Neural cell (in vitro differentiated cells): ENCODE measurements at regions not wholly inside any gene's neighbourhood (a gene's known extent, or its start where the extent isn't known, plus 50 kb on each side); places are given as distances from the start of the nearest gene placed in this dataset.

Experiments used
- H2AFZ ChIP-seq: fragments of 200-600, 300-800 bp; sonication (generic), shearing (Covaris generic); 2 replicates; pipeline ENCODE4 v1.6.0; 2014; ENCODE audit warnings: low read depth, mild to moderate bottlenecking, antibody characterized with exemption, low read length, moderate library complexity
- H3F3A ChIP-seq: fragments of 200-600 bp; shearing (Covaris generic); 2 replicates; pipeline ENCODE4 v1.6.1; 2016; ENCODE audit warnings: mild to moderate bottlenecking, moderate library complexity, mixed read lengths, antibody characterized with exemption, low read length; ENCODE audit not compliant: insufficient read depth, poor library complexity, severe bottlenecking
- H3K27ac ChIP-seq: fragments of 200-600, 300-800 bp; sonication (generic), shearing (Covaris generic); 2 replicates; pipeline ENCODE4 v1.5.1; 2014; ENCODE audit warnings: mild to moderate bottlenecking, low read length, moderate library complexity
- H3K27me3 ChIP-seq: fragments of 300-800, 200-600 bp; sonication (generic), shearing (Covaris generic); 2 replicates; pipeline ENCODE4 v1.6.0; 2014; ENCODE audit warnings: mild to moderate bottlenecking, low read depth, low read length, moderate library complexity; ENCODE audit not compliant: insufficient read depth
- H3K36me3 ChIP-seq: fragments of 300-800, 200-600 bp; sonication (generic), shearing (Covaris generic); 2 replicates; pipeline ENCODE4 v1.5.1; 2014; ENCODE audit warnings: mild to moderate bottlenecking, antibody characterized with exemption, low read length, moderate library complexity; ENCODE audit not compliant: insufficient read depth
- H3K4me2 ChIP-seq: fragments of 300-800, 200-600 bp; sonication (generic), shearing (Covaris generic); 2 replicates; pipeline ENCODE4 v1.6.0; 2014; ENCODE audit warnings: mild to moderate bottlenecking, low read length
- H3K4me3 ChIP-seq: fragments of 300-800, 200-600 bp; sonication (generic), shearing (Covaris generic); 2 replicates; pipeline ENCODE4 v1.5.1; 2014; ENCODE audit warnings: mild to moderate bottlenecking, low read length, moderate library complexity
- H3K79me2 ChIP-seq: fragments of 200-600 bp; shearing (Covaris generic); replicated peaks from 2 replicates; pipeline ENCODE4 v1.6.0; 2014; ENCODE audit warnings: mild to moderate bottlenecking, low read length, moderate library complexity; ENCODE audit not compliant: insufficient read depth
- H3K9ac ChIP-seq: fragments of 300-800, 200-600 bp; sonication (generic), shearing (Covaris generic); 2 replicates; pipeline ENCODE4 v1.6.1; 2016; ENCODE audit warnings: mild to moderate bottlenecking, low read length, mixed read lengths
- H3K9me2 ChIP-seq: fragments of 200-600 bp; shearing (Covaris generic); 2 replicates; pipeline ENCODE4 v1.6.1; 2016; ENCODE audit warnings: mild to moderate bottlenecking, low read length, mixed read lengths; ENCODE audit not compliant: insufficient read depth
- H3K9me3 ChIP-seq: fragments of 200-600, 300-800 bp; sonication (generic), shearing (Covaris generic); 2 replicates; pipeline ENCODE4 v1.6.1; 2016; ENCODE audit warnings: mild to moderate bottlenecking, mixed run types, low read length, moderate library complexity, mixed read lengths
- H4K20me1 ChIP-seq: fragments of 200-600 bp; shearing (Covaris generic); 2 replicates; pipeline ENCODE4 v1.6.1; 2016; ENCODE audit warnings: mild to moderate bottlenecking, mixed run types; ENCODE audit not compliant: insufficient read depth
- EP300 ChIP-seq: fragments of 450-650 bp; conservative IDR thresholded peaks from 2 replicates; pipeline ENCODE4 v1.6.1; 2014; ENCODE audit warnings: antibody characterized with exemption, mild to moderate bottlenecking, moderate library complexity; ENCODE audit not compliant: poor library complexity, severe bottlenecking
- EZH2 ChIP-seq: fragments of 200-600, 300-800 bp; shearing (Covaris generic), sonication (generic); IDR thresholded peaks from 2 replicates; pipeline ENCODE4 v1.6.1; 2014; ENCODE audit warnings: antibody characterized with exemption, low read length, borderline replicate concordance, mild to moderate bottlenecking; ENCODE audit not compliant: insufficient read depth, poor library complexity, severe bottlenecking
- MXI1 ChIP-seq: fragments of 450-650 bp; conservative IDR thresholded peaks from 2 replicates; pipeline ENCODE4 v1.6.1; 2014; ENCODE audit warnings: antibody characterized with exemption, mild to moderate bottlenecking; ENCODE audit not compliant: poor library complexity, severe bottlenecking
- POLR2AphosphoS5 ChIP-seq: IDR thresholded peaks from 2 replicates; pipeline ENCODE4 v1.6.1; 2012
- RAD21 ChIP-seq: fragments of 450-650 bp; conservative IDR thresholded peaks from 2 replicates; pipeline ENCODE4 v1.6.1; 2014; ENCODE audit warnings: antibody characterized with exemption, mild to moderate bottlenecking, moderate library complexity
- REST ChIP-seq: IDR thresholded peaks from 2 replicates; pipeline ENCODE4 v1.6.1; 2012; ENCODE audit warnings: borderline replicate concordance
- SMC3 ChIP-seq: fragments of 450-650 bp; conservative IDR thresholded peaks from 2 replicates; pipeline ENCODE4 v1.6.1; 2014; ENCODE audit warnings: antibody characterized with exemption, mild to moderate bottlenecking, moderate library complexity; ENCODE audit not compliant: poor library complexity
- TAF1 ChIP-seq: IDR thresholded peaks from 2 replicates; pipeline ENCODE4 v1.6.1; 2012; ENCODE audit warnings: low read depth
- TF ChIP-seq, protein P1 (sequence below): fragments of 450-650 bp; IDR thresholded peaks from 2 replicates; pipeline ENCODE4 v1.5.1; 2014; ENCODE audit warnings: antibody characterized with exemption, mild to moderate bottlenecking, moderate library complexity; ENCODE audit not compliant: poor library complexity, severe bottlenecking

GRCh38 chr10:83492004-83492403, 647.3 kb upstream of the GHITM start:
- no peak overlapping the region for H3K4me3 ChIP-seq
- no peak overlapping the region for H3K9ac ChIP-seq
- H3K4me2 ChIP-seq, result no peak overlapping the region
- no peaks in the 10 kb centered on the region for H3F3A ChIP-seq
- no peaks in the 10 kb centered on the region for H3K9me3 ChIP-seq
- no peaks in the 10 kb centered on the region for H4K20me1 ChIP-seq
- H3K27ac ChIP-seq, result no peak overlapping the region
- no peak for TF ChIP-seq EP300
- no peak for TF ChIP-seq TAF1
- no peak for TF ChIP-seq RAD21
- TF ChIP-seq MXI1, result no peak
- TF ChIP-seq EZH2, result no peak
- no peak for TF ChIP-seq SMC3
- TF ChIP-seq, protein P1, sequence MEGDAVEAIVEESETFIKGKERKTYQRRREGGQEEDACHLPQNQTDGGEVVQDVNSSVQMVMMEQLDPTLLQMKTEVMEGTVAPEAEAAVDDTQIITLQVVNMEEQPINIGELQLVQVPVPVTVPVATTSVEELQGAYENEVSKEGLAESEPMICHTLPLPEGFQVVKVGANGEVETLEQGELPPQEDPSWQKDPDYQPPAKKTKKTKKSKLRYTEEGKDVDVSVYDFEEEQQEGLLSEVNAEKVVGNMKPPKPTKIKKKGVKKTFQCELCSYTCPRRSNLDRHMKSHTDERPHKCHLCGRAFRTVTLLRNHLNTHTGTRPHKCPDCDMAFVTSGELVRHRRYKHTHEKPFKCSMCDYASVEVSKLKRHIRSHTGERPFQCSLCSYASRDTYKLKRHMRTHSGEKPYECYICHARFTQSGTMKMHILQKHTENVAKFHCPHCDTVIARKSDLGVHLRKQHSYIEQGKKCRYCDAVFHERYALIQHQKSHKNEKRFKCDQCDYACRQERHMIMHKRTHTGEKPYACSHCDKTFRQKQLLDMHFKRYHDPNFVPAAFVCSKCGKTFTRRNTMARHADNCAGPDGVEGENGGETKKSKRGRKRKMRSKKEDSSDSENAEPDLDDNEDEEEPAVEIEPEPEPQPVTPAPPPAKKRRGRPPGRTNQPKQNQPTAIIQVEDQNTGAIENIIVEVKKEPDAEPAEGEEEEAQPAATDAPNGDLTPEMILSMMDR, result no peak
- no peak for TF ChIP-seq POLR2AphosphoS5
- no peak for TF ChIP-seq REST
- H3K27me3 ChIP-seq, result no peaks in the 10 kb centered on the region
- H2AFZ ChIP-seq, result no peak overlapping the region
- no peaks in the 10 kb centered on the region for H3K9me2 ChIP-seq
- H3K79me2 ChIP-seq, result no peaks in the 10 kb centered on the region
- no peaks in the 10 kb centered on the region for H3K36me3 ChIP-seq

GRCh38 chr10:83512681-83513080, 626.6 kb upstream of the GHITM start:
- no peaks in the 10 kb centered on the region for H3K27me3 ChIP-seq
- H3K9ac ChIP-seq, result no peak overlapping the region
- H3K36me3 ChIP-seq, result no peaks in the 10 kb centered on the region
- no peak overlapping the region for H3K4me2 ChIP-seq
- no peak overlapping the region for H3K4me3 ChIP-seq
- no peaks in the 10 kb centered on the region for H3K79me2 ChIP-seq
- no peak overlapping the region for H2AFZ ChIP-seq
- TF ChIP-seq POLR2AphosphoS5 (no peak), SMC3 (no peak), RAD21 (no peak), EP300 (no peak), REST (no peak), TAF1 (no peak), MXI1 (no peak), EZH2 (no peak)
- TF ChIP-seq, protein P1, result no peak
- no peaks in the 10 kb centered on the region for H3K9me3 ChIP-seq
- no peaks in the 10 kb centered on the region for H4K20me1 ChIP-seq
- no peaks in the 10 kb centered on the region for H3K9me2 ChIP-seq
- H3F3A ChIP-seq, result no peaks in the 10 kb centered on the region
- H3K27ac ChIP-seq, result no peak overlapping the region
